SHP77 (cell line): ENCODE measurements at regions not wholly inside any gene's neighbourhood (a gene's known extent, or its start where the extent isn't known, plus 50 kb on each side); places are given as distances from the start of the nearest gene placed in this dataset.

ENCODE experiments used
- DNase-seq, 2 experiments: peaks; one replicate each; lab custom pipeline; 2025; lab: John Stamatoyannopoulos, UW

- no peak for DNase-seq
Observed at GRCh38 chr15:91741986-91742385, 111.5 kb upstream of the SLCO3A1 start.

GRCh38 chr15:91751611-91752010 lies 101.9 kb upstream of the SLCO3A1 start:
- no peak for DNase-seq

GRCh38 chr15:91752081-91752785 lies 101.3 kb upstream of the SLCO3A1 start:
- DNase-seq, result no peak

- no peak for DNase-seq
Observed at GRCh38 chr15:91759560-91759959, 93.9 kb upstream of the SLCO3A1 start.

- DNase-seq, result no peak
Observed at GRCh38 chr15:91765660-91766059, 87.8 kb upstream of the SLCO3A1 start.

- no peak for DNase-seq
Observed at GRCh38 chr15:91769476-91769875, 84.0 kb upstream of the SLCO3A1 start.

- DNase-seq, result no peak
Observed at GRCh38 chr15:91769894-91770293, 83.6 kb upstream of the SLCO3A1 start.

- DNase-seq, result no peak
Observed at GRCh38 chr15:91776104-91776503, 77.4 kb upstream of the SLCO3A1 start.

GRCh38 chr15:91779960-91780359 lies 73.5 kb upstream of the SLCO3A1 start:
- no peak for DNase-seq

- DNase-seq, result no peak
Observed at GRCh38 chr15:91780387-91780786, 73.1 kb upstream of the SLCO3A1 start.

- no peak for DNase-seq
Observed at GRCh38 chr15:91782221-91782620, 71.3 kb upstream of the SLCO3A1 start.

GRCh38 chr15:91783008-91783407 lies 70.5 kb upstream of the SLCO3A1 start:
- no peak for DNase-seq

- DNase-seq, result no peak
Observed at GRCh38 chr15:91783451-91783850, 70.1 kb upstream of the SLCO3A1 start.

- no peak for DNase-seq
Observed at GRCh38 chr15:91784973-91785709, 68.4 kb upstream of the SLCO3A1 start.

- DNase-seq, result no peak
Observed at GRCh38 chr15:91787198-91787597, 66.3 kb upstream of the SLCO3A1 start.

- DNase-seq, result no peak
Observed at GRCh38 chr15:91789136-91789535, 64.4 kb upstream of the SLCO3A1 start.

GRCh38 chr15:91790836-91791235 lies 62.7 kb upstream of the SLCO3A1 start:
- no peak for DNase-seq

GRCh38 chr15:91793771-91794170 lies 59.7 kb upstream of the SLCO3A1 start:
- no peak for DNase-seq

GRCh38 chr15:91795235-91795634 lies 58.3 kb upstream of the SLCO3A1 start:
- no peak for DNase-seq

GRCh38 chr15:91801836-91802534 lies 51.5 kb upstream of the SLCO3A1 start:
- DNase-seq, result no peak

GRCh38 chr15:91803260-91803659 lies 50.2 kb upstream of the SLCO3A1 start:
- no peak for DNase-seq
